Adrenal gland (tissue), 5 donors: ENCODE measurements at regions not wholly inside any gene's neighbourhood (a gene's known extent, or its start where the extent isn't known, plus 50 kb on each side); places are given as distances from the start of the nearest gene placed in this dataset.

Experiments
- CTCF ChIP-seq, 6 experiments: fragments of 450-650 bp in 4 of 6; fragments of 200-600 bp in 2 of 6; sonication (generic) in 1 of 6; IDR thresholded peaks; 1 replicate in 5 of 6; 2 replicates in 1 of 6; pipeline versions ENCODE4 v1.5.1 to v1.8.0; 2016 to 2021; ENCODE audit warnings: antibody characterized with exemption in 6 of 6, mild to moderate bottlenecking in 2 of 6, moderate library complexity in 1 of 6
- POLR2A ChIP-seq, 2 donors: fragments of 450-650 bp; IDR thresholded peaks; one replicate each; pipeline ENCODE4 v1.6.1; 2017; ENCODE audit warnings: antibody characterized with exemption in 2 of 2, mild to moderate bottlenecking in 2 of 2, moderate library complexity in 1 of 2
- donor health status: DM: no; HTN: no; CAD: no.

GRCh38 chr5:23289162-23289561, 218.2 kb upstream of the PRDM9 start:
- TF ChIP-seq POLR2A (IDR thresholded peaks at IDR 0.05) = no peak
- TF ChIP-seq CTCF (IDR thresholded peaks at IDR 0.05) = no peak
